GM21360 (cell line): ENCODE measurements at regions not wholly inside any gene's neighbourhood (a gene's known extent, or its start where the extent isn't known, plus 50 kb on each side); places are given as distances from the start of the nearest gene placed in this dataset.
"Not testable (repeated sequence)": the region's sequence is repeated elsewhere in the genome, so short reads cannot be mapped to it uniquely, and the experiment has no call there.

Experiments
- ATAC-seq: cut with Tn5 transposase; IDR thresholded peaks from one replicate; pipeline ENCODE4 v1.9.1; 2021; ENCODE audit warnings: mild to moderate bottlenecking, moderate library complexity; ENCODE audit not compliant: unreplicated experiment

GRCh38 chr19:28314756-28315155 lies 898.2 kb downstream of the UQCRFS1 start:
- no peak for ATAC-seq

DNA sequence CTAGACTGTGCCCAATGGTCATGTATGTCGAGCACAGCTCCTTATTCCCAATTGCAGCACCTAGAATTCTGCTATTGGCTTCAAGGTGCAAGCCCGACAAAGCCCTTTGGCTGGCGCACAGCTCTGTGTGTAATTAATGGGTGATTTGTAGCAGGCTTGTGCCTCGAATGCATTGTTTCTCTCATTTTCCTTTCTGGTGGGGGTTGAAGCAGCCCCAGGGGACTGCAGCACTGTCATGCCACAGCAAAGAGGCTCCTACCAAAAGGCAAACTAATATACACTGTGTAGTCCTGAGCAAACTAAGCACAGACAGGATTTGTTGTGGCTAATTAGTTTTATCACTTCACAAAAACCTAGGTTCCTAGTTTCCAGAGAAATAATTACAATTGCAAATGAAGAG lies 898.7 kb downstream of the UQCRFS1 start:
- no peak for ATAC-seq

DNA sequence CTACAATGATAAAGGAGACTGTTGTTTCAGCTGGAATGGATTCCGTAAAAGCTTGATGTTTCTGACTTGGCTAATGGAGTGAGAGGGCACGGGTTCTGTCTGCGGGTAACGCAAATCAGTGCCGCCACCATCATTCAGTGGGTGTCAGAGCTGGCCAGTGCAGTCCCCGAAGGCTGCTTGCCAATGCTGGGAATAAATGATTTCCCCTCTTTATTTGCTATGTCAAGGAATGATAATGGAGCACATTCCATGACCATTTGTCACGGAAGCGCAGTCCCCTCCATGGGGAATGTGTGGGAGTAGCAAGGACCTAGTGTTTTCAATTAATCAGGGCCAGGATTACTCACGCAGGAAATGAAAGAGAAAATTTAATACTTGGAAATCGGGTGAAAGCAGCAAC lies 899.3 kb downstream of the UQCRFS1 start:
- ATAC-seq: no peak

- no peak for ATAC-seq
Observed at GRCh38 chr19:28312269-28312668, 900.7 kb downstream of the UQCRFS1 start.

DNA sequence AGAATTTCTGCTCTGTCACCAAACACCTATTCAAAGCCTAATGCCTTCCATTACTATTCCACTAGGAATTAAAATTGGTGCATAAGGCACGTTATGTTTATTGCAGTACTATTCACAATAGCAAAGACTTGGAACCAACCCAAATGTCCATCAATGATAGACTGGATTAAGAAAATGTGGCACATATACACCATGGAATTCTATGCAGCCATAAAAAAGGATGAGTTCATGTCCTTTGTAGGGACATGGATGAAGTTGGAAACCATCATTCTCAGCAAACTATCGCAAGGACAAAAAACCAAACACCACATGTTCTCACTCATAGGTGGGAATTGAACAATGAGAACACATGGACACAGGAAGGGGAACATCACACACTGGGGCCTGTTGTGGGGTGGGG lies 902.1 kb downstream of the UQCRFS1 start:
- ATAC-seq: not testable (repeated sequence)

GRCh38 chr19:28309070-28309469 lies 903.9 kb downstream of the UQCRFS1 start:
- no peak for ATAC-seq

DNA sequence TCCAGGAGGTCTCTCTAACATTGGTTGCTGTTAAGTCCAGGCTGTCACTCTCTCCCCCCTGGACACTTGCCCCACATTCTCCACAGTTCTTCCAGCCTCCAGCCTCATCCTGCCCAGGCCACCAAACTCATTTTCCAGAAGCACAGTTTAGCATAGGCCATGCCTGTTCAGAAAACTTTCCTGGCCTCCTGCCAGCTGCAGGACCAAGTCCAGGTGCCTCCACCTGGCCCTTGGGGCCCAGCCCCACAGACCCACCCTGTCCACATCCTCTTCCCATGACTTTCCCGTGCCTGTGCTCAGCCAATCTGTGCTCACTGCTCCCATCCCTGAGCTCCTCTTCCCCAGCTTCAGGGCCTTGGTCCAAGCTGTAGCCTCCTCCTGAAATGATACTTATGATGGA lies 905.0 kb downstream of the UQCRFS1 start:
- ATAC-seq: no peak

GRCh38 chr19:28307487-28307886 lies 905.5 kb downstream of the UQCRFS1 start:
- ATAC-seq: no peak

DNA sequence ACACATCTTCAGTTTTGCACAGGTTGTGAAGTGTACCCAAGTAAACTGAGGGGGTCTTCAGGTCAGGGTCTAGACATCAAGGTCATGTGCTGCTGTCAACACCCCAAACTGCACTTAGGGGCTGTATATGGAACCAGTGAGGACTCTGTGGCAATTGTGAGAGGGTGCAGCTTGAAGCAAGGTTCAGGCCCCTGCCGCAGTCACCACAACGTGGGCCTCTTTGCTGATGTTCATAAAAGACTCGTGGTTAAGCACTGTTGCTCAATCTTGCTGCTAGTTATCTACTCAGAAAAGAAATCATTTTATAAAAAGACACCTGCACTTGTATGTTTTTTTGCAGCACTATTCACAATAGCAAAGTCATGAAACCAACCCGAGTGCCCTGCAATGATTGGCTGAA lies 907.4 kb downstream of the UQCRFS1 start:
- ATAC-seq: no peak

DNA sequence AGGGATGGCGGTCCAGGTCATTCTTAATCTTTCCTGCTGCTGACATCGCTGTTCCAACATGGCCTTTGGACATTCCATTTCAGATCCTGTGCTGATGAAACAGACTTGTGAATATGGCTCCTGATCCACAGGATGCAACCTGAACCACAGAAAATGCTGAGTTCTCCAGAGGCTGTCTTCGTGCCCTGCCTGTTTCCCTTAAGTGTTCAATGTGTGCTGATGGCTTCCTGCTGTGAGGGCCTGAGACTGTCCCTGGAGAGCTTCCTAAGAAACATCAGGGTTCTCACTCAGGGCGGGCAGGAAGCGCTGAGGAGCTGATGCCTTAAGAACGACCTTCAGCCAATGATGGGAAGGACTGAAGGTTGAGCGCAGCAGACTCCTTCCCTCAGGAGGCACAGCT lies 909.4 kb downstream of the UQCRFS1 start:
- no peak for ATAC-seq

GRCh38 chr19:28301961-28302360 lies 911.0 kb downstream of the UQCRFS1 start:
- ATAC-seq: no peak

- ATAC-seq: no peak
Observed at GRCh38 chr19:28301463-28301862, 911.5 kb downstream of the UQCRFS1 start.

DNA sequence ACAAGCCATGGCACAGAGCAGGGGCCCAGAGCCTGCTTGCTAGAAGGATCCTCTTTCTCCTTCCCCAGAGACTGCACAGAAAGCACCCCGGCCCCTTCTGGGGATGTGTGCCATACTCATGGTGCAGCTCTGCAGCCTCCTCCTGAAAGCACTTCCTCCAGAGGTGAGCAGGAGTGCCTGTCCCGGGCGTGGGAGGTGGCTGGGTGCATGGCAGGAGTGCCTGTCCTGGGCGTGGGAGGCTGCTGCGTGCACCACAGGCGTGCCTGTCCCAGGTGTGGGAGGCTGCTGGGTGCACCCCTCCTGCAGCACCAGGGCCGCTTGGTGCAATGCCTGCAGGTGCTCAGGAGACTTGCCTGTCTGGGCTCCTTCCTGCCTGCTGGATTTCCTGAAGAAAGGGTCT lies 913.3 kb downstream of the UQCRFS1 start:
- ATAC-seq: no peak

- ATAC-seq: no peak
Observed at GRCh38 chr19:28297586-28298157, 915.3 kb downstream of the UQCRFS1 start.

GRCh38 chr19:28297036-28297435 lies 915.9 kb downstream of the UQCRFS1 start:
- ATAC-seq: no peak

- no peak for ATAC-seq
Observed at GRCh38 chr19:28296506-28296905, 916.4 kb downstream of the UQCRFS1 start.

- ATAC-seq: not testable (repeated sequence)
Observed at GRCh38 chr19:28294975-28295374, 918.0 kb downstream of the UQCRFS1 start.

GRCh38 chr19:28294395-28294794 lies 918.6 kb downstream of the UQCRFS1 start:
- ATAC-seq: no peak

DNA sequence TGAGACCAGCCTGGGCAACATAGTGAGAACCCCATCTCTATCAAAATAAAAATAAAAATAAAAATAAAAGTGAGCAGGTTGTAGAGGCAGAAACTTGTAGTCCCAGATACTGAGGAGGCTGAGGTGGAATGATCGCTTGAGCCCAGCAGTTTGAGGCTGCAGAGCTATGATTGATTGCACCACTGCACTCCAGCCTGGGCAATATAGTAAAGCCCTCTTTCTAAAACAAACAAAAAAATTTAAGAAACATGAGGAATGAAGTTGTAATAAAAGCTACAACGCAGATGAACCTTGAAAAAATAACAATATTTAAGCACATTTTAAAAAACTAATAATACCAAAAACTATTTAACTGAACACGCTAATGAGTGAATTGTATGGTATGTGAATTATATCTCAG lies 919.3 kb downstream of the UQCRFS1 start:
- ATAC-seq: no peak

DNA sequence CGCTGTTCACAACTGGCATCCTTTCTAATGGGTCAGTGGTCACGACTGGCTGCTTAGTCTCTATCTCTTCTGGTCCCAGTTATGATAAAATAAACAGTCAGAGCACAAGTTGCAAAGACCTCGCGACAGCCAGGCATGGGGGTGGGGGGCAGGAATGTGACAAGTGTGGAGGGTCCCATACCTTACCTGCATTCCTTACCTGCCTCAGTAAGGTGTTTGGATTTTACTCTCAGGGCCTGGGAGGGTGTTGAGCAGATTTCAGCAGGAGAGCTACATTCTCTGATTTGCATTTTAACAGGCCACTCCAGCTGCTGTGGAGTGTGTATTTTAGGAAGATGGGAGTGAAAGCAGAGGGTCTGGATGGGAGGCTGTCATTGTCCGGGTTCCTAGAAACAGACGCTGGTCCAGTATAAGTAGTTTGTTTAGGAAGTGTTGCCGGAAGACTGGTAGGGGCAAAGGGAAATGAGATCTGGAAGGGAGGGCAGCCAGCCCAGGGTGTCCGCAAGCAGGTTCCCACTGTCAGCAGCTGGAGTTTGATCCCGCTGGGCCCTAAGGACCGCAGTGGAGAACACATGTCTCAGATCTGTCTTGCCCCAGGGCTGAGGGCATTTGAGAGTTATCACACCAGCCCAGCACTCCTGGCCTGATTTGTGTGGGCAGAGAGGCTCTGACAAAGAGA lies 920.0 kb downstream of the UQCRFS1 start:
- ATAC-seq: no peak

- no peak for ATAC-seq
Observed at GRCh38 chr19:28291874-28292273, 921.1 kb downstream of the UQCRFS1 start.

- no peak for ATAC-seq
Observed at GRCh38 chr19:28290963-28291657, 921.8 kb downstream of the UQCRFS1 start.
